Fibroblast of pulmonary artery (primary cell): ENCODE measurements at regions not wholly inside any gene's neighbourhood (a gene's known extent, or its start where the extent isn't known, plus 50 kb on each side); places are given as distances from the start of the nearest gene placed in this dataset.

Experiments used
- DNase-seq: peaks from one replicate; pipeline ENCODE4 v3.0.0-alpha.2; 2010; ENCODE audit warnings: low read depth
- H3K4me3 ChIP-seq: replicated peaks from 2 replicates; pipeline ENCODE4 v1.5.1; 2011; ENCODE audit warnings: low read depth, mild to moderate bottlenecking, control low read depth, low read length, moderate library complexity
- CTCF ChIP-seq: IDR thresholded peaks from 2 replicates; pipeline ENCODE4 v1.5.1; 2011; ENCODE audit warnings: mild to moderate bottlenecking, control low read depth, low read length, inconsistent platforms; ENCODE audit errors: missing control alignments

GRCh38 chr21:25405984-25406383 is 201.3 kb downstream of the MRPL39 start:
- TF ChIP-seq CTCF = no peak
- H3K4me3 ChIP-seq = no peak overlapping the region
- no peak for DNase-seq

GRCh38 chr21:25402134-25402961 is 204.9 kb downstream of the MRPL39 start:
- H3K4me3 ChIP-seq = no peak overlapping the region
- DNase-seq = no peak
- no peak for TF ChIP-seq CTCF

GRCh38 chr21:25400427-25400826 is 206.9 kb downstream of the MRPL39 start:
- no peak for DNase-seq
- no peak for TF ChIP-seq CTCF
- no peak overlapping the region for H3K4me3 ChIP-seq

GRCh38 chr21:25398630-25399029 is 208.7 kb downstream of the MRPL39 start:
- H3K4me3 ChIP-seq = no peak overlapping the region
- DNase-seq = no peak
- no peak for TF ChIP-seq CTCF

- TF ChIP-seq CTCF = no peak
- H3K4me3 ChIP-seq = no peak overlapping the region
- DNase-seq = no peak
Observed at GRCh38 chr21:25396135-25396711, 211.1 kb downstream of the MRPL39 start.

GRCh38 chr21:25391777-25392176 is 215.5 kb downstream of the MRPL39 start:
- no peak overlapping the region for H3K4me3 ChIP-seq
- DNase-seq = no peak
- TF ChIP-seq CTCF = no peak
